Heart right ventricle (tissue), 16 donors: ENCODE measurements at regions not wholly inside any gene's neighbourhood (a gene's known extent, or its start where the extent isn't known, plus 50 kb on each side); places are given as distances from the start of the nearest gene placed in this dataset.

Experiments used
- ATAC-seq, 8 donors: fragments of 200-7000 bp; cut with Tn5 transposase; one replicate each; pipeline ENCODE4 v1.9.1; 2020; ENCODE audit warnings: mild to moderate bottlenecking in 8 of 8, moderate library complexity in 8 of 8, moderate number of reproducible peaks in 1 of 8
- DNase-seq, 2 donors: peaks; one replicate each; pipeline ENCODE4 v3.0.0-alpha.2; 2020
- H3K27ac ChIP-seq, 10 donors: fragments of 200-600 bp; sonication (generic) in 2 of 10; one replicate each; pipeline versions ENCODE4 v1.5.0 to v1.8.0; 2020 to 2022; ENCODE audit warnings: mild to moderate bottlenecking in 3 of 10
- H3K27me3 ChIP-seq, 7 donors: fragments of 200-600 bp; one replicate each; pipeline ENCODE4 v1.8.0; 2021 to 2022; ENCODE audit warnings: mild to moderate bottlenecking in 2 of 7
- H3K36me3 ChIP-seq, 9 donors: fragments of 200-600 bp; sonication (generic) in 1 of 9; one replicate each; pipeline versions ENCODE4 v1.5.0 to v1.8.0; 2020 to 2022; ENCODE audit warnings: mild to moderate bottlenecking in 2 of 9
- H3K4me1 ChIP-seq, 9 donors: fragments of 200-600 bp; sonication (generic) in 1 of 9; one replicate each; pipeline versions ENCODE4 v1.5.0 to v1.8.0; 2020 to 2022; ENCODE audit warnings: mild to moderate bottlenecking in 4 of 9
- H3K4me3 ChIP-seq, 10 donors: fragments of 200-600 bp; sonication (generic) in 2 of 10; one replicate each; pipeline versions ENCODE4 v1.5.0 to v1.8.0; 2020 to 2022; ENCODE audit warnings: mild to moderate bottlenecking in 7 of 10, moderate library complexity in 2 of 10
- H3K9me3 ChIP-seq, 11 donors: fragments of 200-600 bp in 10 of 11; sonication (generic) in 2 of 11; one replicate each; pipeline versions ENCODE4 v1.5.0 to v1.8.0; 2013 to 2022; ENCODE audit warnings: mild to moderate bottlenecking in 2 of 11, control low read depth in 1 of 11, moderate library complexity in 1 of 11
- WGBS, 2 donors: extraction: QIAGEN DNeasy Blood & Tissue Kit; methylation state at CpG; one replicate each; pipeline ENCODE4 v1.1.7; 2013; ENCODE audit warnings: inconsistent platforms in 1 of 2; 5-methylcytosine and 5-hydroxymethylcytosine counted together
- intact Hi-C, 10 donors: fragments of 100-400 bp; cut with DNase I; formaldehyde crosslinking; loops; one replicate each; pipeline versions ENCODE4 v1.11.1 to v1.14.2; 2022
- TF ChIP-seq, protein P1 (sequence below), 9 donors: fragments of 200-600 bp; sonication (generic) in 2 of 9; IDR thresholded peaks; one replicate each; pipeline versions ENCODE4 v1.5.0 to v1.8.0; 2021 to 2022; ENCODE audit warnings: antibody characterized with exemption in 9 of 9, mild to moderate bottlenecking in 5 of 9, moderate library complexity in 1 of 9
- donor health status: Arrhythmogenic right ventricular cardiomyopathy.
- donor health status: ischemic (EF 13 %, LVEDD 7.1; RV severe dilation, severe dysfunction).
- donor health status: healthy with polysubstance abuse.
- donor health status: DM: no; HTN: yes; CAD: no.
- donor health status: DM: no; HTN: no; CAD: no.
- donor health status: ischemic (EF 25% LVEDD 6.9; RV normal size, moderate dysfunction).
- donor health status: ischemic (EF 25% LVEDD 5.7; RV mildly dilated, moderate dysfunction).
- donor health status: healthy.
- donor health status: DM: yes; HTN: yes; CAD: no.
- donor health status: Ischemic cardiomyopathy.
- donor health status: ischemic (EF 35%, LVEDD 5.7; RV mildly dilated, moderate dysfunction).
- donor health status: nonischemic (EF 11% LVEDD 7.7; RV severe dilation, severe dysfunction).
- donor health status: DM: yes; HTN: yes; CAD: no.
- donor health status: PGD.
- donor health status: ischemic (EF 29% LVEDD 5.4; RV normal size, mild dysfunction).
- donor health status: nonischemic (EF 23%, LVEDD 6.1; RV moderate dilation, normal function).

DNA sequence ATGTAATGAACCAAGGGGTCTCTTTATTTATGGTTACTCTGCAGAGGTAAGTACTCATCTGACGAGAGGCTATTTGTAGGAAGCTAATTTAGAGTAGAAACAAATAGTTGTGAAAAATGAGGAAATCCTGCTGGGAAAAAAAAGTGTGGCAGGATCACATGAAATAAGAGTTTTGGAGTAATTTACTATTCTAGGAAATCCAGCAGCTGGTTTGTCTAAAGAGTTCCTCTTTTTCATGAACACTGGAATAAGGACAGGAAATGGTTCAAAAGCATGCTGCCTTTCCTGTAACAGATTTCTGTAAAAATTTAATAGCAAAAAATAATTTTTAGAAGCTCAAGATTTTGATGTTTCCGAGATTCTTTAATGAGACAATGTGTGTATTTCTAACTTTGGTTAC lies 177.3 kb downstream of the CHRM3 start:
- DNase-seq (no peak), ATAC-seq (peak in 1 of 8 donors; percentile 38)
- 24 to 40% methylated on average over 2 of the region's 2 CpGs for WGBS, 2 donors
- intact Hi-C loops, result no loop called here
- Histone ChIP-seq H3K4me1 (peaks cover 0 to 16% (median 4%) of the 10 kb centered on the region in 9 donors), H3K27me3 (no peaks in the 10 kb centered on the region), H3K9me3 (no peaks in the 10 kb centered on the region), H3K27ac (no peak overlapping the region), H3K4me3 (no peak overlapping the region), H3K36me3 (no peaks in the 10 kb centered on the region)
- TF ChIP-seq, protein P1, sequence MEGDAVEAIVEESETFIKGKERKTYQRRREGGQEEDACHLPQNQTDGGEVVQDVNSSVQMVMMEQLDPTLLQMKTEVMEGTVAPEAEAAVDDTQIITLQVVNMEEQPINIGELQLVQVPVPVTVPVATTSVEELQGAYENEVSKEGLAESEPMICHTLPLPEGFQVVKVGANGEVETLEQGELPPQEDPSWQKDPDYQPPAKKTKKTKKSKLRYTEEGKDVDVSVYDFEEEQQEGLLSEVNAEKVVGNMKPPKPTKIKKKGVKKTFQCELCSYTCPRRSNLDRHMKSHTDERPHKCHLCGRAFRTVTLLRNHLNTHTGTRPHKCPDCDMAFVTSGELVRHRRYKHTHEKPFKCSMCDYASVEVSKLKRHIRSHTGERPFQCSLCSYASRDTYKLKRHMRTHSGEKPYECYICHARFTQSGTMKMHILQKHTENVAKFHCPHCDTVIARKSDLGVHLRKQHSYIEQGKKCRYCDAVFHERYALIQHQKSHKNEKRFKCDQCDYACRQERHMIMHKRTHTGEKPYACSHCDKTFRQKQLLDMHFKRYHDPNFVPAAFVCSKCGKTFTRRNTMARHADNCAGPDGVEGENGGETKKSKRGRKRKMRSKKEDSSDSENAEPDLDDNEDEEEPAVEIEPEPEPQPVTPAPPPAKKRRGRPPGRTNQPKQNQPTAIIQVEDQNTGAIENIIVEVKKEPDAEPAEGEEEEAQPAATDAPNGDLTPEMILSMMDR (IDR thresholded peaks at IDR 0.05), result no peak

GRCh38 chr1:239566074-239566473 lies 179.7 kb downstream of the CHRM3 start:
- ATAC-seq, result no peak
- 90 to 93% methylated on average over 7 of the region's 7 CpGs for WGBS, 2 donors

GRCh38 chr1:239570878-239571277 lies 184.5 kb downstream of the CHRM3 start:
- TF ChIP-seq, protein P1 (IDR thresholded peaks at IDR 0.05), result no peak
- Histone ChIP-seq H3K9me3 (no peaks in the 10 kb centered on the region), H3K4me3 (no peak overlapping the region), H3K4me1 (no peaks in the 10 kb centered on the region), H3K36me3 (no peaks in the 10 kb centered on the region), H3K27me3 (no peaks in the 10 kb centered on the region), H3K27ac (no peak overlapping the region)
- DNase-seq (no peak), ATAC-seq (no peak)
- WGBS, 2 donors, result 77 to 82% methylated on average over 3 of the region's 3 CpGs
- intact Hi-C loops, result no loop called here

More at GRCh38 chr1:239566074-239566473, 179.7 kb downstream of the CHRM3 start:
- TF ChIP-seq, protein P1 (IDR thresholded peaks at IDR 0.05), result no peak
- H3K4me1 ChIP-seq, result peaks cover 0 to 16% (median 4%) of the 10 kb centered on the region in 9 donors
- intact Hi-C loops, result no loop called here
- H3K27ac ChIP-seq, result no peak overlapping the region
- no peak overlapping the region for H3K4me3 ChIP-seq
- no peaks in the 10 kb centered on the region for H3K36me3 ChIP-seq
- H3K27me3 ChIP-seq, result no peaks in the 10 kb centered on the region
- DNase-seq, result no peak
- no peaks in the 10 kb centered on the region for H3K9me3 ChIP-seq

- Histone ChIP-seq H3K9me3 (no peaks in the 10 kb centered on the region), H3K27ac (no peak overlapping the region), H3K36me3 (no peaks in the 10 kb centered on the region), H3K4me3 (no peak overlapping the region), H3K27me3 (no peaks in the 10 kb centered on the region), H3K4me1 (no peaks in the 10 kb centered on the region)
- 84 to 93% methylated on average over 4 of the region's 4 CpGs for WGBS, 2 donors
- TF ChIP-seq, protein P1 (IDR thresholded peaks at IDR 0.05), result no peak
- intact Hi-C loops, result no loop called here
- no peak for DNase-seq
- ATAC-seq, result no peak
Observed at GRCh38 chr1:239572183-239572582, 185.8 kb downstream of the CHRM3 start.
